MCF 10A (cell line): ENCODE measurements at regions not wholly inside any gene's neighbourhood (a gene's known extent, or its start where the extent isn't known, plus 50 kb on each side); places are given as distances from the start of the nearest gene placed in this dataset.

ENCODE experiments used
- BruUV-seq: library from RNA; stranded (reverse); fragments of 400-500 nt; replicated peaks from 2 replicates; lab custom pipeline; 2021; lab: Mats Ljungman, UMichigan
- CTCF ChIA-PET: fragments of 300-600 bp; sonication (Branson Sonifier 250); formaldehyde crosslinking; extraction: SDS; loops from one replicate; lab custom pipeline; 2021; ENCODE audit warnings: antibody characterized with exemption, inconsistent platforms; lab: Yijun Ruan, JAX
- POLR2A ChIA-PET: fragments of 300-600, 350-650 bp; sonication (Branson Sonifier 250); formaldehyde crosslinking; extraction: SDS; loops from one replicate; lab custom pipeline; 2020; ENCODE audit warnings: antibody characterized with exemption, inconsistent platforms; lab: Yijun Ruan, JAX
- DNase-seq: peaks from one replicate; pipeline ENCODE4 v3.0.0-alpha.2; 2018; ENCODE audit not compliant: unreplicated experiment
- H3K27ac Mint-ChIP-seq: one replicate; pipeline ENCODE4 v1.8.0; 2022; ENCODE audit warnings: mild to moderate bottlenecking, low read depth, mixed read lengths; ENCODE audit not compliant: unreplicated experiment
- H3K27me3 Mint-ChIP-seq: one replicate; pipeline ENCODE4 v1.8.0; 2022; ENCODE audit warnings: mixed read lengths; ENCODE audit not compliant: insufficient read depth, unreplicated experiment
- H3K36me3 Mint-ChIP-seq: one replicate; pipeline ENCODE4 v1.8.0; 2022; ENCODE audit warnings: mild to moderate bottlenecking, moderate library complexity, mixed read lengths; ENCODE audit not compliant: insufficient read depth, unreplicated experiment
- H3K4me1 Mint-ChIP-seq: one replicate; pipeline ENCODE4 v1.8.0; 2022; ENCODE audit warnings: mixed read lengths; ENCODE audit not compliant: insufficient read depth, unreplicated experiment
- H3K4me3 Mint-ChIP-seq: one replicate; pipeline ENCODE4 v1.8.0; 2022; ENCODE audit warnings: mild to moderate bottlenecking, moderate library complexity, mixed read lengths; ENCODE audit not compliant: unreplicated experiment
- H3K9me3 Mint-ChIP-seq: one replicate; pipeline ENCODE4 v1.8.0; 2022; ENCODE audit warnings: mixed read lengths; ENCODE audit not compliant: unreplicated experiment
- CTCF ChIP-seq: fragments of 200-600 bp; IDR thresholded peaks from one replicate; pipeline ENCODE4 v1.8.0; 2022; ENCODE audit warnings: antibody characterized with exemption, mild to moderate bottlenecking; ENCODE audit not compliant: unreplicated experiment
- intact Hi-C: fragments of 100-400 bp; cut with micrococcal nuclease; formaldehyde crosslinking; loops from 2 replicates; pipeline ENCODE4 v1.14.1; 2022

- TF ChIP-seq CTCF: no peak
- POLR2A ChIA-PET: no interaction called here
- no peaks in the 10 kb centered on the region for H3K9me3 Mint-ChIP-seq
- H3K4me3 Mint-ChIP-seq: no peak overlapping the region
- H3K27ac Mint-ChIP-seq: no peak overlapping the region
- no peaks in the 10 kb centered on the region for H3K27me3 Mint-ChIP-seq
- H3K36me3 Mint-ChIP-seq: peaks cover 8% of the 10 kb centered on the region
- CTCF ChIA-PET: no interaction called here
- peaks cover 5% of the 10 kb centered on the region for H3K4me1 Mint-ChIP-seq
- no peak for DNase-seq
- BruUV-seq: no TSS peak
- intact Hi-C loops: no loop called here
These were observed 111.9 kb upstream of the UGP2 start for GRCh38 chr2:63729831-63730230.

- ChIA-PET CTCF (interaction anchor here (0.6 to 1.6 kb wide), 2 partner anchors 26 to 57 kb away, joined by 3 to 4 read pairs; no protein-coding TSS in a partner anchor), POLR2A (interaction anchor here (1.1 to 12.7 kb wide), 5 partner anchors 18 to 109 kb away, joined by 3 to 321 read pairs (median 6); partner anchors contain the start of gene UGP2)
- H3K27me3 Mint-ChIP-seq: no peaks in the 10 kb centered on the region
- H3K4me3 Mint-ChIP-seq: no peak overlapping the region
- H3K4me1 Mint-ChIP-seq: peaks cover 40% of the 10 kb centered on the region
- peak overlapping the region; percentile 90 for H3K27ac Mint-ChIP-seq
- intact Hi-C loops: no loop called here
- BruUV-seq: no TSS peak
- no peaks in the 10 kb centered on the region for H3K9me3 Mint-ChIP-seq
- DNase-seq: no peak
- H3K36me3 Mint-ChIP-seq: no peaks in the 10 kb centered on the region
- no peak for TF ChIP-seq CTCF
These were observed 107.2 kb upstream of the UGP2 start for GRCh38 chr2:63734510-63734909.

GRCh38 chr2:63735263-63735662 lies 106.4 kb upstream of the UGP2 start:
- peaks cover 40% of the 10 kb centered on the region for H3K4me1 Mint-ChIP-seq
- no peak overlapping the region for H3K4me3 Mint-ChIP-seq
- intact Hi-C loops: no loop called here
- H3K36me3 Mint-ChIP-seq: no peaks in the 10 kb centered on the region
- no peak for DNase-seq
- no peaks in the 10 kb centered on the region for H3K27me3 Mint-ChIP-seq
- BruUV-seq: no TSS peak
- H3K27ac Mint-ChIP-seq: peak overlapping the region; percentile 90
- no peak for TF ChIP-seq CTCF
- POLR2A ChIA-PET: interaction anchor here (0.6 to 12.7 kb wide), 12 partner anchors 8 to 146 kb away, joined by 3 to 321 read pairs (median 4); partner anchors contain the start of gene UGP2
- H3K9me3 Mint-ChIP-seq: no peaks in the 10 kb centered on the region
- CTCF ChIA-PET: interaction anchor here (0.7 to 1.6 kb wide), 4 partner anchors 19 to 1971 kb away, joined by 3 to 11 read pairs (median 4); no protein-coding TSS in a partner anchor

- Mint-ChIP-seq H3K36me3 (no peaks in the 10 kb centered on the region), H3K4me3 (no peak overlapping the region), H3K9me3 (no peaks in the 10 kb centered on the region), H3K27me3 (no peaks in the 10 kb centered on the region), H3K4me1 (peaks cover 46% of the 10 kb centered on the region), H3K27ac (peak overlapping the region; percentile 37)
- ChIA-PET CTCF (interaction anchor here (0.7 to 1.8 kb wide), 4 partner anchors 37 to 125 kb away, joined by 3 to 15 read pairs (median 8); no protein-coding TSS in a partner anchor), POLR2A (interaction anchor here (0.8 to 12.7 kb wide), 19 partner anchors 9 to 140 kb away, joined by 3 to 321 read pairs (median 5); partner anchors contain the start of gene UGP2)
- BruUV-seq: no TSS peak
- intact Hi-C loops: no loop called here
- no peak for DNase-seq
- no peak for TF ChIP-seq CTCF
These were observed 105.8 kb upstream of the UGP2 start for GRCh38 chr2:63735931-63736330.
